ENCODE measurements at regions not wholly inside any gene's neighbourhood (a gene's known extent, or its start where the extent isn't known, plus 50 kb on each side); places are given as distances from the start of the nearest gene placed in this dataset.

DNA sequence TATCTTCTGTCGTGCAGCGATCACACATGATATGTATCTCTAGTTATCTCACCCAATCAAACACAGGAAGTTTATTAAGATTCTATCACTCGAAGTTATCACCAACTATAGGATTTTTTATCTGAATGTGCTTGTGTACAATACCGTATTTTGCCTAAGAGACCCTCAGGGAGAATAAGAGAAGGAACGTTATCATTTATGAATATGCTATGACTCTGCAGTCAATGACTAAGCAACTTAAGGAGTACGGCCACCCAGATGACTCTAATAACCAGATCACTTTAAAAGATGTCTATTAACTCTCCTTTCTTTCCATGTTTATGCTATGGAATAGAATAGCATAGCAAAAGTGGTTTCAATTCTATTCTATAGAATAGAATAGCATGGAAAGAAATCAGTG, 486.4 kb downstream of the BCL11B start:
- Histone ChIP-seq H3K36me3 (ENCODE audit: control insufficient read depth, insufficient read depth, low read length) (no peaks in the 10 kb centered on the region), H4K5ac (ENCODE audit: low read depth, low read length) (no peak overlapping the region), H3K9ac (ENCODE audit: low read depth, low read length) (no peak overlapping the region), H2BK15ac (ENCODE audit: low read depth, low read length) (no peak overlapping the region), H3K27me3 (ENCODE audit: control insufficient read depth, insufficient read depth, low read length) (no peaks in the 10 kb centered on the region), H2BK20ac (ENCODE audit: low read depth, low read length) (no peak overlapping the region), H2AK5ac (ENCODE audit: low read depth, low read length) (no peak overlapping the region), H3K4ac (ENCODE audit: low read depth, low read length) (no peak overlapping the region), H2BK120ac (ENCODE audit: low read depth, low read length) (no peak overlapping the region), H4K8ac (ENCODE audit: low read depth in 2 of 2, low read length in 2 of 2) (no peak overlapping the region), H3K4me2 (ENCODE audit: low read depth, low read length) (no peak overlapping the region), H3K14ac (replicated peaks; ENCODE audit: low read depth, low read length) (no peak overlapping the region), H3K4me1 (ENCODE audit: control insufficient read depth, insufficient read depth, low read length) (no peaks in the 10 kb centered on the region), H3K79me1 (ENCODE audit: low read depth in 1 of 2, low read length in 2 of 2) (no peaks in the 10 kb centered on the region), H3K18ac (ENCODE audit: low read depth, low read length) (no peak overlapping the region), H3K27ac (ENCODE audit: insufficient read depth, low read length) (no peak overlapping the region), H4K91ac (ENCODE audit: insufficient read depth, low read depth, low read length) (no peak overlapping the region), H3K9me1 (ENCODE audit: insufficient read depth, low read length) (no peaks in the 10 kb centered on the region), H3K56ac (ENCODE audit: extremely low read depth, insufficient read depth, low read length) (no peak overlapping the region), H3K9me3 (ENCODE audit: control insufficient read depth, insufficient read depth, low read length) (peaks cover 36% of the 10 kb centered on the region), H4K20me1 (ENCODE audit: insufficient read depth, low read length) (no peaks in the 10 kb centered on the region), H2AK9ac (replicated peaks; ENCODE audit: low read depth, low read length, poor library complexity) (no peak overlapping the region), H3K4me3 (ENCODE audit: insufficient read depth, low read depth, low read length) (no peak overlapping the region), H2AFZ (replicated peaks; ENCODE audit: low read length, poor library complexity) (no peak overlapping the region), H2BK5ac (ENCODE audit: low read depth, low read length, poor library complexity, severe bottlenecking) (no peak overlapping the region), H3K23ac (ENCODE audit: low read depth, low read length) (no peak overlapping the region)
- CTCF ChIA-PET = no interaction called here
- dilution Hi-C loops (cut with HindIII; ENCODE audit: low sequenced_read_pairs, unreplicated experiment) = no loop called here
- DNase-seq = no peak
- POLR2A ChIA-PET (ENCODE audit: unreplicated experiment) = no interaction called here
- in situ Hi-C loops (cut with MboI; ENCODE audit: low sequenced_read_pairs) = no loop called here
- BruUV-seq (replicated peaks) = no TSS peak
- TF ChIP-seq RFX5 (IDR thresholded peaks at IDR 0.05; ENCODE audit: low read depth, low read length) (no peak), RAD21 (IDR thresholded peaks at IDR 0.05; ENCODE audit: low read length) (no peak), USF2 (IDR thresholded peaks at IDR 0.05; ENCODE audit: low read depth, low read length) (no peak), MXI1 (IDR thresholded peaks at IDR 0.05; ENCODE audit: borderline replicate concordance, low read depth, low read length) (no peak), NFE2L2 (IDR thresholded peaks at IDR 0.05; ENCODE audit: low read depth, low read length) (no peak), MAFK (IDR thresholded peaks at IDR 0.05; ENCODE audit: low read depth, low read length) (no peak), MAZ (IDR thresholded peaks at IDR 0.05; ENCODE audit: borderline replicate concordance, low read depth, low read length) (no peak), SMC3 (IDR thresholded peaks at IDR 0.05; ENCODE audit: low read depth, low read length) (no peak), FOS (IDR thresholded peaks at IDR 0.05; ENCODE audit: low read depth, low read length) (no peak), CEBPB (IDR thresholded peaks at IDR 0.05; ENCODE audit: low read depth, low read length) (no peak), CHD1 (IDR thresholded peaks at IDR 0.05; ENCODE audit: low read depth, low read length) (no peak), RCOR1 (IDR thresholded peaks at IDR 0.05; ENCODE audit: insufficient replicate concordance, low read length) (no peak), POLR2A (IDR thresholded peaks at IDR 0.05; ENCODE audit: low read depth, low read length) (no peak)
- TF ChIP-seq, protein P1, sequence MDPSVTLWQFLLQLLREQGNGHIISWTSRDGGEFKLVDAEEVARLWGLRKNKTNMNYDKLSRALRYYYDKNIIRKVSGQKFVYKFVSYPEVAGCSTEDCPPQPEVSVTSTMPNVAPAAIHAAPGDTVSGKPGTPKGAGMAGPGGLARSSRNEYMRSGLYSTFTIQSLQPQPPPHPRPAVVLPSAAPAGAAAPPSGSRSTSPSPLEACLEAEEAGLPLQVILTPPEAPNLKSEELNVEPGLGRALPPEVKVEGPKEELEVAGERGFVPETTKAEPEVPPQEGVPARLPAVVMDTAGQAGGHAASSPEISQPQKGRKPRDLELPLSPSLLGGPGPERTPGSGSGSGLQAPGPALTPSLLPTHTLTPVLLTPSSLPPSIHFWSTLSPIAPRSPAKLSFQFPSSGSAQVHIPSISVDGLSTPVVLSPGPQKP (IDR thresholded peaks at IDR 0.05; ENCODE audit: borderline replicate concordance, low read depth, low read length) = no peak
- WGBS, 2 experiments (ENCODE audit: extremely low coverage in 2 of 2, insufficient read length in 1 of 2) = no CpG with 5 or more reads among the region's 6 CpGs
- intact Hi-C loops (cut with micrococcal nuclease) = no loop called here
- no peak for ATAC-seq (ENCODE audit: low read depth)

Measured in IMR-90 (cell line).